ENCODE measurements at regions not wholly inside any gene's neighbourhood (a gene's known extent, or its start where the extent isn't known, plus 50 kb on each side); places are given as distances from the start of the nearest gene placed in this dataset.
"Not testable (repeated sequence)": the region's sequence is repeated elsewhere in the genome, so short reads cannot be mapped to it uniquely, and the experiment has no call there.

- DNase-seq, result no peak
These were observed 83.5 kb upstream of the WAC start for GRCh38 chr10:28449382-28449781.

- no peak for DNase-seq
These were observed 83.0 kb upstream of the WAC start for GRCh38 chr10:28449926-28450325.

GRCh38 chr10:28453926-28454325 lies 79.0 kb upstream of the WAC start:
- DNase-seq, result no peak

GRCh38 chr10:28457110-28457509 lies 75.8 kb upstream of the WAC start:
- no peak for DNase-seq

GRCh38 chr10:28457873-28458272 lies 75.0 kb upstream of the WAC start:
- not testable (repeated sequence) for DNase-seq

GRCh38 chr10:28459453-28460144 lies 73.3 kb upstream of the WAC start:
- no peak for DNase-seq

- DNase-seq, result no peak
These were observed 69.8 kb upstream of the WAC start for GRCh38 chr10:28463141-28463540.

GRCh38 chr10:28463676-28464395 lies 69.1 kb upstream of the WAC start:
- no peak for DNase-seq

GRCh38 chr10:28467615-28468014 lies 65.3 kb upstream of the WAC start:
- DNase-seq, result no peak

GRCh38 chr10:28468707-28469483 lies 64.0 kb upstream of the WAC start:
- DNase-seq, result no peak

- no peak for DNase-seq
These were observed 61.9 kb upstream of the WAC start for GRCh38 chr10:28470873-28471651.

- no peak for DNase-seq
These were observed 61.3 kb upstream of the WAC start for GRCh38 chr10:28471652-28472050.

GRCh38 chr10:28478646-28479045 lies 54.3 kb upstream of the WAC start:
- DNase-seq, result no peak

GRCh38 chr10:28479425-28479865 lies 53.5 kb upstream of the WAC start:
- no peak for DNase-seq

- no peak for DNase-seq
These were observed 52.8 kb upstream of the WAC start for GRCh38 chr10:28479927-28480627.

GRCh38 chr10:28480628-28480965 lies 52.3 kb upstream of the WAC start:
- DNase-seq, result no peak

GRCh38 chr10:28481346-28481745 lies 51.6 kb upstream of the WAC start:
- not testable (repeated sequence) for DNase-seq

- DNase-seq, result no peak
These were observed 51.0 kb upstream of the WAC start for GRCh38 chr10:28481968-28482367.
